Fibroblast of lung (primary cell): ENCODE measurements at regions not wholly inside any gene's neighbourhood (a gene's known extent, or its start where the extent isn't known, plus 50 kb on each side); places are given as distances from the start of the nearest gene placed in this dataset.

Experiments
- EZH2 ChIP-seq: IDR thresholded peaks from 2 replicates; pipeline ENCODE4 v1.5.1; 2012; ENCODE audit warnings: low read length, control low read depth, mild to moderate bottlenecking; ENCODE audit errors: missing control alignments
- TF ChIP-seq, protein P1 (sequence below), 2 donors: IDR thresholded peaks in 1 of 2; conservative IDR thresholded peaks in 1 of 2; 1 replicate in 1 of 2; 2 replicates in 1 of 2; pipeline ENCODE4 v1.5.1; 2011 to 2012; ENCODE audit warnings: low read length in 2 of 2, control low read depth in 1 of 2, inconsistent platforms in 1 of 2, low read depth in 1 of 2, mild to moderate bottlenecking in 1 of 2

DNA sequence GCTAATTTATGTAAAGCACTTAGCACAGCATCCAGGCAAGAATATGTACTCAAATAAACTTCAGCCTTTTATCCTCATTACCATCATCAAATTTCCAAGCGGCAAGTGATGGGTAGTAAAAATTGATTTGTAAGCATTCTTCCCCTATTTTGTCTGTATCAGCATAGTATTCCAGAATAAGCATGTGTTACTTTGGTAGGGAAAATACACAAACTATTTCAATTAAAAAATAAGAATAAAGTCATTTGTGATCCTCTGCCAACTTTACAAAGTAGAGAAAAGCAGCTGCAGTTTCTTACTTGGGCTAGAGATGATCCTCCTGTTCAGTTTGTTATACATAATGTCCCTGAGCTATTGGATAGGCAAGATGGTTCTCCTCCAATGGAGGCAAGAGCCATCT lies 493.2 kb downstream of the ZEB2 start:
- TF ChIP-seq, protein P1, sequence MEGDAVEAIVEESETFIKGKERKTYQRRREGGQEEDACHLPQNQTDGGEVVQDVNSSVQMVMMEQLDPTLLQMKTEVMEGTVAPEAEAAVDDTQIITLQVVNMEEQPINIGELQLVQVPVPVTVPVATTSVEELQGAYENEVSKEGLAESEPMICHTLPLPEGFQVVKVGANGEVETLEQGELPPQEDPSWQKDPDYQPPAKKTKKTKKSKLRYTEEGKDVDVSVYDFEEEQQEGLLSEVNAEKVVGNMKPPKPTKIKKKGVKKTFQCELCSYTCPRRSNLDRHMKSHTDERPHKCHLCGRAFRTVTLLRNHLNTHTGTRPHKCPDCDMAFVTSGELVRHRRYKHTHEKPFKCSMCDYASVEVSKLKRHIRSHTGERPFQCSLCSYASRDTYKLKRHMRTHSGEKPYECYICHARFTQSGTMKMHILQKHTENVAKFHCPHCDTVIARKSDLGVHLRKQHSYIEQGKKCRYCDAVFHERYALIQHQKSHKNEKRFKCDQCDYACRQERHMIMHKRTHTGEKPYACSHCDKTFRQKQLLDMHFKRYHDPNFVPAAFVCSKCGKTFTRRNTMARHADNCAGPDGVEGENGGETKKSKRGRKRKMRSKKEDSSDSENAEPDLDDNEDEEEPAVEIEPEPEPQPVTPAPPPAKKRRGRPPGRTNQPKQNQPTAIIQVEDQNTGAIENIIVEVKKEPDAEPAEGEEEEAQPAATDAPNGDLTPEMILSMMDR (conservative IDR thresholded peaks at IDR 0.05 in 1 of 2, IDR thresholded peaks at IDR 0.05 in 1 of 2; ENCODE audit: low read depth in 1 of 2, low read length in 2 of 2), result no peak
- TF ChIP-seq EZH2, result no peak
